Nephron (organoid): ENCODE measurements at regions not wholly inside any gene's neighbourhood (a gene's known extent, or its start where the extent isn't known, plus 50 kb on each side); places are given as distances from the start of the nearest gene placed in this dataset.

Experiments used
- H3K27ac Mint-ChIP-seq, 3 experiments: 2 replicates each; pipeline ENCODE4 v1.8.0; 2020; ENCODE audit warnings: mixed read lengths in 3 of 3, mild to moderate bottlenecking in 2 of 3, moderate library complexity in 1 of 3
- H3K27me3 Mint-ChIP-seq: 2 replicates; pipeline ENCODE4 v1.8.0; 2021; ENCODE audit warnings: low read depth, mild to moderate bottlenecking, moderate library complexity, mixed read lengths
- H3K36me3 Mint-ChIP-seq: 2 replicates; pipeline ENCODE4 v1.8.0; 2020; ENCODE audit warnings: low read depth, mixed read lengths
- H3K4me1 Mint-ChIP-seq: 2 replicates; pipeline ENCODE4 v1.8.0; 2020; ENCODE audit warnings: mixed read lengths
- H3K4me3 Mint-ChIP-seq, 3 experiments: 2 replicates each; pipeline ENCODE4 v1.8.0; 2020; ENCODE audit warnings: mild to moderate bottlenecking in 3 of 3, mixed read lengths in 3 of 3, moderate library complexity in 2 of 3
- H3K9me3 Mint-ChIP-seq: 2 replicates; pipeline ENCODE4 v1.8.0; 2020; ENCODE audit warnings: mixed read lengths
- CTCF ChIP-seq, 3 experiments: fragments of 200-600 bp; sonication (generic); IDR thresholded peaks; one replicate each; pipeline ENCODE4 v1.5.0; 2021; ENCODE audit warnings: antibody characterized with exemption in 3 of 3; ENCODE audit not compliant: unreplicated experiment in 3 of 3

- TF ChIP-seq CTCF (IDR thresholded peaks at IDR 0.05; ENCODE audit: unreplicated experiment in 3 of 3): no peak
- Mint-ChIP-seq H3K27me3 (no peaks in the 10 kb centered on the region), H3K4me3 (no peak overlapping the region), H3K4me1 (peaks cover 15% of the 10 kb centered on the region), H3K9me3 (no peaks in the 10 kb centered on the region), H3K27ac (no peak overlapping the region), H3K36me3 (no peaks in the 10 kb centered on the region)
Measured at GRCh38 chr18:30929718-30930117, 112.8 kb downstream of the DSC3 start.

GRCh38 chr18:30929065-30929464 lies 113.5 kb downstream of the DSC3 start:
- Mint-ChIP-seq H3K4me1 (peaks cover 15% of the 10 kb centered on the region), H3K4me3 (no peak overlapping the region), H3K27ac (no peak overlapping the region), H3K9me3 (no peaks in the 10 kb centered on the region), H3K27me3 (no peaks in the 10 kb centered on the region), H3K36me3 (no peaks in the 10 kb centered on the region)
- TF ChIP-seq CTCF (IDR thresholded peaks at IDR 0.05; ENCODE audit: unreplicated experiment in 3 of 3): no peak

- Mint-ChIP-seq H3K4me1 (peaks cover 4% of the 10 kb centered on the region), H3K9me3 (no peaks in the 10 kb centered on the region), H3K36me3 (no peaks in the 10 kb centered on the region), H3K4me3 (no peak overlapping the region), H3K27ac (peak overlapping the region in 1 of 3 experiments; percentile 18), H3K27me3 (no peaks in the 10 kb centered on the region)
- no peak for TF ChIP-seq CTCF (IDR thresholded peaks at IDR 0.05; ENCODE audit: unreplicated experiment in 3 of 3)
Measured at GRCh38 chr18:30927517-30928075, 114.9 kb downstream of the DSC3 start.

- Mint-ChIP-seq H3K4me1 (peaks cover 4% of the 10 kb centered on the region), H3K4me3 (no peak overlapping the region), H3K9me3 (no peaks in the 10 kb centered on the region), H3K36me3 (no peaks in the 10 kb centered on the region), H3K27ac (no peak overlapping the region), H3K27me3 (no peaks in the 10 kb centered on the region)
- no peak for TF ChIP-seq CTCF (IDR thresholded peaks at IDR 0.05; ENCODE audit: unreplicated experiment in 3 of 3)
Measured at GRCh38 chr18:30927042-30927441, 115.5 kb downstream of the DSC3 start.

- TF ChIP-seq CTCF (IDR thresholded peaks at IDR 0.05; ENCODE audit: unreplicated experiment in 3 of 3): no peak
- no peaks in the 10 kb centered on the region for H3K36me3 Mint-ChIP-seq
- H3K4me3 Mint-ChIP-seq: no peak overlapping the region
- peaks cover 4% of the 10 kb centered on the region for H3K4me1 Mint-ChIP-seq
- H3K9me3 Mint-ChIP-seq: no peaks in the 10 kb centered on the region
- no peak overlapping the region for H3K27ac Mint-ChIP-seq
- H3K27me3 Mint-ChIP-seq: no peaks in the 10 kb centered on the region
Measured at GRCh38 chr18:30925795-30926194, 116.7 kb downstream of the DSC3 start.

- no peaks in the 10 kb centered on the region for H3K9me3 Mint-ChIP-seq
- no peak for TF ChIP-seq CTCF (IDR thresholded peaks at IDR 0.05; ENCODE audit: unreplicated experiment in 3 of 3)
- no peaks in the 10 kb centered on the region for H3K36me3 Mint-ChIP-seq
- H3K4me3 Mint-ChIP-seq: no peak overlapping the region
- no peaks in the 10 kb centered on the region for H3K4me1 Mint-ChIP-seq
- H3K27ac Mint-ChIP-seq: peak overlapping the region in 1 of 3 experiments; percentile 2
- no peaks in the 10 kb centered on the region for H3K27me3 Mint-ChIP-seq
Measured at GRCh38 chr18:30920757-30921156, 121.8 kb downstream of the DSC3 start.
